HG03442 (cell line): ENCODE measurements at regions not wholly inside any gene's neighbourhood (a gene's known extent, or its start where the extent isn't known, plus 50 kb on each side); places are given as distances from the start of the nearest gene placed in this dataset.

Experiments
- ATAC-seq: cut with Tn5 transposase; IDR thresholded peaks from one replicate; pipeline ENCODE4 v1.9.1; 2021; ENCODE audit warnings: mild to moderate bottlenecking, moderate library complexity; ENCODE audit not compliant: unreplicated experiment

DNA sequence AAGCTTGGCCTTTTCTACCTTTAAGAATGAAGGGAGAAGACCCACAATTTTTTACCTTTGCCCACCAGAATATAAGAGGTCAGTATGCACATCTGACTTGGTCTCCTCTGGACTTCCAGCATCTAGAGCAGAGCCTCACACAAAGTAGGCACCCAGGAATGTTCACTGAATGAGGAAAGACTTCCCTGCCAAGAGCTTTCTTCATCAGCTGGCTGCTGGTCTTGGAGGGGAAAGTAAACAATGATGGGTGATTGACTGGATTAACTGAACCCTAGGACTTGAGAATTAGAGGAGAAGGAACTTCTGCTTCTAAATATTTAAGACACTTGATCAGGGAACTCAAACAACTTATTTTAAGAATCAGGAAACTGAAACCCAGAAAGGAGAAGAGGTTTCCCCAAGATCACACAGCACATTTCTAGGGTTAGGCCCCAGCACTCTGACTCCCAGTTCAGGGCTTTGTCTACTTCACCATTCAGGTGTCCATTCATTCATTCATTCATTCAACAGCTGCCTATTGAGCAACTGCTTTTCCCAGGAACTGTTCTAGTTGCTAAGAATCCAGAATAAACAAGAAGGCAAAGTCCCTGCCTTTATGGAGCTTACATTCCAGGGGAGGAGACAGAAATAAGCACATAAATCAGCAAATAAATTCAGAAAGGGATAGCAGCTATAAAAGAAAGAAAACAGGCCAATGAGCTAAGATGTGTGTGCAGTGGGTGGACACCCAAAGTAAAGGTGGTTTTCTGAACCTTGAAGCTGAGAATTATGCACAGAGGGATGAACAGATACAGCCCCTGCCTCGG, 216.9 kb upstream of the LRFN2 start:
- no peak for ATAC-seq

GRCh38 chr6:40802481-40802880, 215.3 kb upstream of the LRFN2 start:
- no peak for ATAC-seq

DNA sequence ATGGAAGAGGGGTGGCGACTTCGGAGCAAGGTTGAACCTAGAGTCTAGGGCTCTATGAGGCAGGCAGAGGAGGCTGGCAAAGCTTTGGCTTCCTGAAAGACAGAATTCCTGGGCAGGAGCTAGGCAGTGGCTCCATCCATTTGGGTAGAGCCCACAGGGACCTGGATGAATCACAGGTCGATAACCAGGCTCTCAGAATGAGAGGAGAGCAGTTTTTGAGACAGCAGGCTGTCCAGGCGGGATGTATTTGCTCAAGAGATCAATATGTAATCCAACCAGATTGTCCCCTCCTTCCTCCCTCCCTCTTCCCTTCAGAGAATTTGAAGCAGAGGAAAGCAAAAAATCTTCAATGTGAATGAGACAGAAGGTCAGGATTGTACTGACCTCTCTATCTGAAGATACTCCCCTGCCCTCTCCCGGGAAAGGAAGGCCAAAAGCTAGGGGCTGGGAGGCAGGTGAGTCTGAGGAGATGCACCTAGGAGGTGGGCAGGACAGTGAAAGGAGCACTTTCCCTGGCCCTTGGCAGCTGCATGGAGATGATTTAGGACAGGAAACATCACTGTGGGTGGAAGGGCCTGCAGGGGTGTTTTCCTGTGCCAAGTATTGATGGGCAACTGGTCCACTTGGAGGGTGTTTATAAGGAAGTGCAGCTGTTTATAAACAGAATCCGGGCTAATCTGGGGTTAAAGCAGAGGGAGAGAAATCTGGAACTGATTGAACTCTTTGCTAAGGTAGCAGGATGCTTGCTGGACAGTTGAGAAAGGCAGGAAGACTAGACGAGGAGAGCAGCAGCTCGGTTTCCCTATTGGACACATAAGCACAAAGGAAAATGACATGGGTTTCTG, 212.4 kb upstream of the LRFN2 start:
- no peak for ATAC-seq

- ATAC-seq = no peak
These were observed 211.1 kb upstream of the LRFN2 start for GRCh38 chr6:40798069-40798770.

GRCh38 chr6:40796260-40797221, 209.4 kb upstream of the LRFN2 start:
- no peak for ATAC-seq

DNA sequence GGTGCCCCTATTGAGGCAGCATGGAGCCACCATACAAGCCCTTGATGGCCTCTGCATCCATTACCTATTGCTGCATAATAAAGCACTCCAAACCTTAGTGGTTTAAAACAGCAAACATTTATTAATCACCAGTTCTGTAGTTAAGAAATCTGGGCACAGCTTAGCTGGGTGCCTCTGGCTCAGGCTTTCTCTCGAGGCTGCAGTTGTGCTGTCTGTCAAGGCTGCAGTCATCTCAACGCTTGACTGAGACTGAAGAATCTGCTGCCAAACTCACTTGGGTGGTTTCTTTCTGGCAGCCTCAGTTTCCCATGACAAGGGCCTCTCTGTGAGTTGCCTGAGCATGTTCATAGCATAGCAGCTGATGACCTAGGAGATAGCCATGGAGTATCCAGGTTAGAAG, 207.4 kb upstream of the LRFN2 start:
- ATAC-seq = no peak

DNA sequence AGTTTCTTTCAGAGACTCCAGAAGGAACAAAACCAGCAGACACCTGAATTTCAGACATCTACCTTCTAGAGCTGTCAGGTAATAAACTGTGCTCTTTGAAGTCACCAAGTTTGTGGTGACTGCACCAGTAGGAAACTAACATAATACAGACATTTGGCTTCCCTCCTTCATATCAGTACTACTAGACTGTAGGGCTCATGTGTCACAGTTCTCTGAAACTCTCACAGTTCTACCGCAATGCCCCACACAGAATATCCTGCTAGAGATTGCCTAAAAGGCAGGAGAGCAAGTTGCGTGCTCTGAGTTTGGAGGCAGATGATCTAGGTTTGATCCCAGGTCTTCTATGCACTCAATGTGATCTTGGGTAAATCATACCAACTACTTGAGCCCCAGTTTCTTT, 205.0 kb upstream of the LRFN2 start:
- no peak for ATAC-seq

GRCh38 chr6:40791004-40791403, 203.8 kb upstream of the LRFN2 start:
- no peak for ATAC-seq

- ATAC-seq = no peak
These were observed 201.8 kb upstream of the LRFN2 start for GRCh38 chr6:40788661-40789655.

DNA sequence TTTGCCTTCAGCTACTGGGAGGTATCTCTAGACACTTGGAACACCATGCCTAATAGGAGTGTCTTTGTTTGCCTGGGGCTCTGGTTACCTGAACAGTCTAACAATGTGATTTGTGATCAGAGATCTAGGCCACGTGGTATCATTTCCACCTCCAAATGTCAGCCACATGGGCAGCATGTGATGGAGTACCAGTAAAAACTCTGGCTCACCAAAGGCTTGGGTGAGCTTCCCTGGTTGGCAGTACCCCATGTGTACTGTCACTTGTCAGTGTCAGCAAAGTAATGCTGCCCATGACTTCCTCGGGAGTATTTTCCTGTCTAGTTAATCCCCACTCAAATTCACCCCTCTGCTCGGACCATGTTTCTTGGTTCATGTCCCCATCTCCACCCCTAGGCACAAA, 195.2 kb upstream of the LRFN2 start:
- ATAC-seq = no peak

- ATAC-seq = no peak
These were observed 193.5 kb upstream of the LRFN2 start for GRCh38 chr6:40780637-40781036.

DNA sequence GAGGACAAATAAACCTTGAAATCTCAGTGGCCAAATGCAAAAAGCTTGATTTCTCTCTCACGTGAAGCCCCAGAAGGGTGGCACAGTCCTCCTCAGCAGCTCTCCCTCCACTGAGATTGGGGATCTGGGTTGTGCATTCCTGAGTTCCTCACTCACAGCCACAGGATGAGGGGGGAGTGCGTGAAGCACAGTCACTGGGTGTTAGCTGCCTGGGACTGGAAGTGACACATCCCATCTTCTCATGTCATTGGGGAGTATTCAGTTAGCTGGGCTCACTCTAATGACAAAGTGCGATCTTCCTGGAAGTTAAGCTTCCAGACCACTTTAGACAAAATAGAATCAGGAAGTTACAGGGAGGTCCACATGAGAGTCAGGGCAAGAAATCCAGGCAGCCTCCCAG, 192.2 kb upstream of the LRFN2 start:
- no peak for ATAC-seq

DNA sequence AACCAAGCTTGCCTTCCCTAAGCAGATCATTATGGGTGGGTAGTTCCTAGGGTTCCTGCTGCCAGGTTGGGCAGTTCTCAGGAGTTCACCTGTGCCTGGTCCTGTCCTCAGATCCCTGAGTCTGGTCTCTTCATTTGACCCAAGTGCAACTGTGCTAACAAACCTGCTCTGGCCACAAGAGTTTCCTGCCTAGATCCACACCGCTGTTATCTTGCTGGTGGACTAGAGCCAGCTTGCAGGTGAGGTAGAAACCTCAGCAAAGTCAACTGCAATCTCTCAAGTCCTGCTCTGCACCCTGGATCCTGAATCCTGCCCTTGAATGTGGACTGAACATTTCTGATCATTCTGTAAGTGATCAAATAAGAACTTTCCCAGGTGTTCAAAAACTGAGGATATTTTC, 191.8 kb upstream of the LRFN2 start:
- ATAC-seq = no peak

GRCh38 chr6:40778196-40778595, 191.0 kb upstream of the LRFN2 start:
- ATAC-seq = no peak

DNA sequence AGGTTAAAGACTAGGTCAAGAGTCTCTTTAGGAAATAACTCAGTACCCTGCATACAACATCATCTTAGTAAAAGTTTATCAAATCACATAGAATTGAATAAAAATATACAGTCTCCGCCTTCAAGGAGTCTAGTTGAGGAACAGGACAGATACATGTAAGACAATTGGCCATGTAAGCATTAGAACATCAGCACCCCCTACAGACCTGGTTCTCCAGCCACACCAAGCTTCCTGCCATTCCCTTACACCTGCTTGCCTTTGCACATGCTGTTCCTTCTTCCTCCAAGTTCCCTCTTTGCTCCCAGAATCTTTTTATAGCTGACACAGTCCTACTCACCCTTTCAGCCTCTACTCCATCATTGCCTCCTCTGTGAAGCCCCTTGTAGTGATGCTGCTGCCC, 187.8 kb upstream of the LRFN2 start:
- no peak for ATAC-seq

- no peak for ATAC-seq
These were observed 183.6 kb upstream of the LRFN2 start for GRCh38 chr6:40770794-40771193.

DNA sequence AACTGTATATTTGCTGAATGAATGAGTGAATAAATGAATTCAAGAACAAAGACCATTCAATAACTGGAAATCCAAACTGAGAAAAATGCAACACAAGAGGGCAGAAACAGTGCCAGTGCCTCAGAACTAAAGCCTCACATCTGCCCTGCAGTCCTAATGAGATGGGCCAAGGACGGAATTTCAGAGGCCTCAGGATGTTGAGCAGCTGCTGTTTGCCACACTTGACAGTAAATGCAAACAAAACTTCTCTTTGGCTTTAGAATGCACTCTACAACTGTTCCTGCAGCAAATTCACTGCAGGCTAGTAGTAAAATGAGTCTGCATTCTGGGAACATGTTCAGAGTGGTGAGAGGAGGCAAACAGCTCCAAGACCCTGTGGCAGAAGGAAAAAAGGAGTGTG, 177.6 kb upstream of the LRFN2 start:
- no peak for ATAC-seq

DNA sequence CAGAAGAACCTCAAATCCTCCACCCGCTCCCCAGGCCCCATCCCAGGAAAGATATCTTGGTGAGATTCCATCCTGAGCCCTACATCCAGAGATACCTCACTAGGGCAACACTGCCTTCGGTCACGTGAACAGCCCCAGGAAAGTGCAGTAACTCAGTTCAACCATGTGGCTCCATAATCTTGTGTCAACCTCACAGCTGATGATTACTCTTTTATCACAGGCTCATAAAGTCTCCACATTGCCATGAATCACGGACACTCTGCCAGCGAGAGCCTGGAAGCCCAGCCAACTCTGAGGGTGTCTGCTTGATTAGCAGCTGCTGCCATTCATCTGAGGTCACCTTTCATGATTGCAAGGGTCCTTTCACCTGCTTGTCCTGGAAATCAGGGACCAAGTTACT, 175.8 kb upstream of the LRFN2 start:
- ATAC-seq = no peak

DNA sequence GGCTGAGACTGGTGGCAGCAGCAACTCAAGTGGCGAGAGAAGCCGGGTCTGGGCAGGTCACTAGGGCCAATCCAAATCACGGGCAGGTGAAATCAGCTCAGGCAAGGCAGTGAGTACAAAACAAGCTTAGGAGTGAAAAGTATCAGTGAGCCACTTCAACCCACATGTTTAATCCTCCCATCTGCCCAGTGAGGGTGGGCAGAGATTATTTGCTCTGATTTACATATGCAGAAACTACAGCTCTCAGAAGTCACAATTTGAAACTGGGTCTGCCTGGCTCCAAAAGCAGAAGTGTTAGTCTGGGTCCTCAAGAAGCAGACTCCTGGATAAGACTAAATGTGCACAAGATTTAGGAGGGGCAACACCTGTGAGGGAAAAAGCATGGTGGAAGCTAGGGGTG, 173.7 kb upstream of the LRFN2 start:
- ATAC-seq = no peak
